NAMALWA (cell line): ENCODE measurements at regions not wholly inside any gene's neighbourhood (a gene's known extent, or its start where the extent isn't known, plus 50 kb on each side); places are given as distances from the start of the nearest gene placed in this dataset.
"Not testable (repeated sequence)": the region's sequence is repeated elsewhere in the genome, so short reads cannot be mapped to it uniquely, and the experiment has no call there.

Experiments
- DNase-seq: peaks from one replicate; pipeline ENCODE4 v3.0.0-alpha.2; 2015; ENCODE audit warnings: low spot score

DNA sequence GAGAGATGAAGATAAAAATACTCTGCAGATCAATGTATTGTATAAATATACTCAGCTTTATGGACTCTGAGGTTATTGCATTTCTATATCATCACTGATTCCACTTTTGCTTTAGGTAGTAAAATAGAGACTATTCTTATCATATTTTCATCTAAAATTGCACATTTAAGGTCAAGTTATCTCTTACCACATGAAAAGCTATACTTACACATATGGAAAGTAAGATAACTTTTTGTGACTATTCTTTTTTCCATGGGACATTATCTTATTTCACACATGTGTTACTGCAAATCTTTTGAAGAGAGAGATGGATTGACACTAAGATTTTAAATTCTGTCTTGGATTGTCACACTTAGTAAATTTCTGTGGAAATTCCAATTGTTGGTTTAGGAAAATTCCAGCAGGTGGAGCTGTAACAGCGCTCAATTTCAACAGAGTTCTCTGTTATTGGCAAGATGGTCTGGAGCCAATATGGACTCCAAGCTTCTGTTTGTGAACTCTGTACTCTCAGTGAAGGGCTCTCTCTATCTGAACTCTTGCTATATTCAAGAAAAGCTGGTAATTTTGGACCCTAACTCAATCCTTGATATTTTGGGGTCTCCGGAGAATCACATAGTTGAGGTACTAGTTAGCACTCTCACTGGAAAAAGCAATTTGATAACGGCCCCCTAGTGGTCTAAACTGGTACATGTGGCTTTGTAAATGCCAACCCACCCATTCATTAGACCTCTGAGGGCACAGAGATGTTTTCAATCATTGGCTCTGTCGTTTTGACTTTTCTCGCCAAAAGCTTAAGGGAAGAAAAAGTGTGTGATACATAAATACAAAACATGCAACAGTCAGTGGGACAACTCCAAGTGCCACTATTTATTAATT, 429.7 kb downstream of the ETS1 start:
- DNase-seq: peak; percentile 89

DNA sequence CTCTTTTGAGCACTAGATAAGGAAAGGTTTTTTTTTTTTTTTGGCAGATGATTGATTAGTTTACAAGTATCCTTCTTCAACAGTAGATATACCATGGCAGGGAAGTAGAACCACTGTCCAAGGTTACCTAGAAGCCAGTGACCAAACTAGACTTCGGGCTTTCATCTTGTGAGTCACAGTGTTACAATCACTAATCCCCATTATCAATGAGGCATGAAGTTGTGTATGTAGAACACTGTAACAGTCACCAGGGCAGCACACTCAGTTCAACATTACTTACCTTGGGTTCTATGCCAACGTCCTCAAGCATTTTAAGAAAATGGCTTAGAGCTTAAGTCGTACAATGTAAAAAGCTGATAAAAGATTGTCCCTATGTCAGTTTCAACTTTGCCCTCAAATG, 430.9 kb downstream of the ETS1 start:
- DNase-seq: no peak

DNA sequence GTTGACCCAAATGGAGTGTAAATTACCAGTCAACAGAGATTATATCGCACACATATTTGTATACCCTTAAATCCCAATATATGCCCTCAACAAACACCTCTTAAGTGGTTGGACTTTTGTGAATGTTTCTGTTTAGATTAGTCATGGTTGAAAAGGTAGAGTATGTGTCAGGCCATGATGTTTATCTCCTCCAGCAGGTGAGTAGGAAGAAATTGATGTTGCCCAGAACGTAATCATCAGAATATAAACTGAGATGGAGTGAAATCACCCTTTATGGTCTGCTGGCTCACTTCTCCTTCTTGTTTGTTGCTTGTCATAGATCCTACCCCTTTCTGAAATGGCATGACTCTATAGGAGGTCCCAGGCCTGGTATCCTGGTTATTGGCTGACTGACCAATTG, 431.8 kb downstream of the ETS1 start:
- no peak for DNase-seq

DNA sequence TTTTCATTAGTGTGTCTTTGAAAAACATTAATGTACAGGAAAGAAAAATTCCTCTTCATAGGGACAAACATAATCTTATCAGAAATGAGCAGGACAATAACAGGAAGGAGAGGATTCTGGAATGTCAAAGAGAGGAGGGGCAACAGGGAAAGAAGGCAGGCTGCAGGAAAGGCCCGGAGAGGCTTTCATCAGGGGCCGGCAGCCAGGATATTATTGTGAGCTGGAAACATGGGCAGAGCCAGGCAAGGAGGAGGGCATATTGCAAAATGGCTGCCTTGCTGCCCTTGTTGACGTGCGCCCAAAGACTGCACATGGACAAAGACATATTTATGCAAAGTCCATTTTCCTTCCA, 433.7 kb downstream of the ETS1 start:
- no peak for DNase-seq

DNA sequence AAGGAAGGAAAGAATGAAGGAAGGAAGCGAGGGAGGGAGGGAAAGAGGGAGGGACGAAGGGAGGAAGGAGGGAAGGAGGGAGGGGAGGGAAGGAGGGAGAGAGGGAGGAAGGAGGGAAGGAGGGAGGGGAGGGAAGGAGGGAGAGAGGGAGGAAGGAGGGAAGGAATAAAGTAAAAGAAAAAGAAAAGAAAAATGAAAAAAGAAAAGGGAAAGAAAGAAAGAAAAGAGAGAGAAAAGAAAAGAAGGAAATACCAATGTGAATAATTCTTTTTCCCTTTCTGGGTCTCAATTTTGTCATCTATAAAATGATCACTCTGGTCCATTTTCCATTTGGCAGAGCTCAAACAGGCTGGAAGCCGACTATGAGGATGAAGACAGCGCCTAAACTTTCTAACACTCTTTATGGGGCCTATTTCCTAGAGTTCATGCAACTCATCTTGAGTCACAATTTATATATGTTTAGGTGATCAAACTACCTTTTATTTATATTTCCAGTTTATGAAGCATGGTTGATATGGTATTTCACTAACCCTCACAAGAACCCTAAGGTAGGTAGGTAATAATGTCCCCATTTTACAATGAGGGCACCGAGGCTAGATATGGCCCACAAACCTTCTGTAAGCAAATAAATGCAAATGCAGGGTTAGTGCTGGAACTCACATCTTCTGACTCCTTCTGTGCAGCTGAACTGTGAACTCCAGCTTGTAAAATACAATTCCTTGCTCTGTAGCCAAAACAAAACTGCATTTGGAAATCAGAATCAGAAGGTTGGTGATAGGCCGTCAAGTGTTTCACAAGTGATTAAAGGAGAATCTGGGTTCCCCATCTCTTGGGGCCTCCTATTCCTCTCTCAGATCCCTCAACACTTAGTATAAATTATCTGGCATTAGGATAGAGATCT, 434.3 kb downstream of the ETS1 start:
- no peak for DNase-seq

DNA sequence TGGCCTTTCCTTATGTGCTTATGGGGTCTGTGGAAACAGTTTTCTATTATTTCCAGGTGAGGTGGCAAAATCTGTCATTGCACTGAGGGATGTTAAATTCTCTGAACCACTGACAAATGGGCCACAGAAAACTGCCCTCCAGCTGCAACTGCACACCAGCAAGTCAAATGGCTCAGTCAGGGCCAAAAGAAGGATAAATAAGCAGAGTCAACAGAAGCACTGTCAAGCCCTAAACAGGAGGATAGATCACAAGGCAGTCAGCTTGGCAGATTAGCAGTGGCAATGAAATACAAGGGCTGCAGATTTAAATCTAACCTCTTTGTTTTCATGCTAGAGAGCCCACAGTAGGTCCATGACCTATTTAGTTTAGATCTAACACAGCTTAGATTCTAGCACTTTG, 435.6 kb downstream of the ETS1 start:
- no peak for DNase-seq

DNA sequence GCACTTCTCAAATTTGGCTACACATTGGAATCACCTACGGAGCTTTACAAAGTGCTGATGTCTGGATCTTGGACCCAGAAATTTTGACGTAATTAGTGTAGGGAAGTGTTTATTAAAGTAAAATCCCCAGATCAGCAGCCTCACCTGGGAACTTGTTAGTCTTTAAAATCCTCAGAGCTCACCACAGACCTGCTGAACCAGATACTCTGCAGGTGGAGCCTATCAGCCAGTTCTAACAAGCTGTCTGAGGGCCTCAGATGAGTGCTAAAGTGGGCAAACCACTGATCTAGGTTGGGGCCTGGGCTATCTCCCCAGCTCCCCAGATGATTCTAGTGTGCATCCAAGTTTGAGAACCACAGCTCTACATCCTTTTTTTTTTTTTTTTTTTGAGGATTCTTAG, 436.0 kb downstream of the ETS1 start:
- no peak for DNase-seq

DNA sequence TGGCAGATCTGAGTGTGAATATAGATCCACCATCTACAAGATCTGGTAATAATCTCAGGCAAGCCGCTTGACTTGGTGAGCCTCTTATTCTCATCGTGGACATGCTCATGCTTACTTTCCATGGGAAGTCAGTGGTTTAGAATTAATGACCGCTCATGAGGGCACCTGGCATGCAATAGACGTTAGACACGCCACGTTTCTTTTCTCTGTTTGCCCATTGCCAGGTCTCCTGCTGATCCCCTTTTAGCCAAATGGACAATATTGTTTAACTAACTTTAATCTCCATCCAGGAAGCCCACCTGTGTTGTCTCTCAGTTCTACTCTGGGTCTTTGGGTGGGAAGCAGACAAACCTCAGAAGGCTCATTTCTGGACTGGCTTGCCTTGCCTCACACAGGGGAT, 439.1 kb downstream of the ETS1 start:
- DNase-seq: no peak

DNA sequence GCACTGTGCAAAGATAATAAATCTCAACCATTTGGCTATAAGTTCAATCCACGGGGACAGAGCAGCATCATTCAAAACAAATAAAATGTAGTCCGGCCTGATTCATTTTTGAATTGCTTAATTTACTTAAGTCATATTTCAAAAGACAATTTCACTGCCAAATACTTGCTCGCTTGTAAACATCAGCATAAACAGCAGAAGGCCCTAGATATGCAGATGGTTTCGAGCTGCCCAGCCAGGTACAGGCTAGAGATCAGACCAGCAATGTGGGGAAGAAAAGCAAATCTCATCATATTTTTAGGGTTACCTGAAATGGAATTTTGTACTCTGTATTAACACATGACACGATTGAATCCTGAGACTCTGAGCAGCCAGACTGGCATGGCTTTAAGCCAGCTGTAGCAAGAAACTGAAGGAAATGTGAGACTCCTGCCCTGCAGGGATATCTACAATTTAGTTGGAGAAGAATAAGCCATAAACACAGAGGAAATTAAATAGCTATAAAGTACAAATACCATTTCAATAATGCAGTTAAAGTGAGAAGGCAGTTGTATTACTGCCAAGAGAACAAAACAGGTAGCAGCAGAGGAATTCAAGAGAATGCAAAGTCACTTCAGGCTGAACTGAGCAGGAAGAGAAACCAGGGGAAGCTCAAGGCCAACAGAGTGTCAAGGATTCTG, 440.3 kb downstream of the ETS1 start:
- no peak for DNase-seq

DNA sequence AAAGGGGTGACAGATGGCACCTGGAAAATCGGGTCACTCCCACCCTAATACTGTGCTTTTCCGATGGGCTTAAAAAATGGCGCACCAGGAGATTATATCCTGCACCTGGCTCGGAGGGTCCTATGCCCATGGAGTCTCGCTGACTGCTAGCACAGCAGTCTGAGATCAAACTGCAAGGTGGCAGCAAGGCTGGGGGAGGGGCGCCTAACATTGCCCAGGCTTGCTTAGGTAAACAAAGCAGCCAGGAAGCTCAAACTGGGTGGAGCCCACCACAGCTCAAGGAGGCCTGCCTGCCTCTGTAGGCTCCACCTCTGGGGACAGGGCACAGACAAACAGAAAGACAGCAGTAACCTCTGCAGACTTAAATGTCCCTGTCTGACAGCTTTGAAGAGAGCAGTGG, 447.1 kb downstream of the ETS1 start:
- not testable (repeated sequence) for DNase-seq

DNA sequence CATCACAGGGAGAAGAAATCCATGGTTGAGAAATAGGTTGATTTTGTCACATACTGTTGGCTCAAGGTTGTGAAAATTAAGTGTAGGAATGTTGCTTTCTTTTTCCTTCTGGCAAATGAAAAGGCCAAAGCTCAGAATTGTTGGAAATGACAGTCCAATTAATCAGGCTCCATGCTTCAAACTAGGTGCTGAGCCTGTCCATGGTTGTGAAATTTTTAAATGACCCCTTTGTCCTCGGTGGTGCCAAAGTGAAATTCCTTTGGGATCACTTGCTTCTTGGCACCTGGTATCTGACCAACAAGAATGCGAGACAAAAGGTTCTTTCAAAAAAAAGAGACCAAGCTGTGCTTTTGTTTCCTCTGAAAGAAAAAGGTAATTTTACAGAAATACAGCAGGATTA, 451.9 kb downstream of the ETS1 start:
- DNase-seq: no peak

DNA sequence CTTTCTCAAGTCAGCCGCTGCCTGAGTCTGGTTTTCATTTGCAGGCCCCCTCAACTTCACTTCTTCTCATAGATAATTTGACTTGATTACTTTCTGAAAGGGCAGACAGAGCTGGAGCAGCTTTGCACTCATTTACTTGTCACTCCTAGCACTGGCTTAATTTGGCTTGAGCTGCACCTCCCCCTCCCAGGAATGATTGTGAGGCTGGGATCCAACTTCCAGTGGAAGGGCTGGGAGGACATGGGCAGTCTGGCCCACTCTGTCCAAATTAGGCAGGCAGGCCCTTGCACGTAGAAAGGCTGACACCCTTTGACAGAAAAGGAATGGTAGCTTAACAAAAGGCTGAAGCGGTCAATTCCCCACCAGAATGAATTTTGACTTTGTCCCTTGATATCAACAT, 453.9 kb downstream of the ETS1 start:
- DNase-seq: no peak

DNA sequence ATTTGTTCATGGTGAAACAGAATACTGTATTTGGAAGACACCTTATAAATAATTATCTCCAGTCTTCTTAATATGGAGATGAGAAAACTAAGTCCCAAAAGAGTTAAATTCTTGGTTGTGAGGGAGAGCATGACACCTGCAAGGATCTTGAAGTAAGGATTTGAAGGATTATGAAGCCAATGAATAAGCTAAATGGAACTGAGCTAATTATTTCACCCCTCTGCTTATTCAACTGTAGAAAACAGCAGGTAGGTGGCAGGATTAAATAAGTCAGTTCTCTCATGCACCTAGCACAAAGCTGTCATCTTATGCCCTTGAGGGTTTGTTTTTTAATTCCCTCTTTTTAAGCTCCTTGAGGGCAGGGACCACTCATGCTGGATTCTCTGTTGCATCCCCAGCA, 457.3 kb downstream of the ETS1 start:
- no peak for DNase-seq

DNA sequence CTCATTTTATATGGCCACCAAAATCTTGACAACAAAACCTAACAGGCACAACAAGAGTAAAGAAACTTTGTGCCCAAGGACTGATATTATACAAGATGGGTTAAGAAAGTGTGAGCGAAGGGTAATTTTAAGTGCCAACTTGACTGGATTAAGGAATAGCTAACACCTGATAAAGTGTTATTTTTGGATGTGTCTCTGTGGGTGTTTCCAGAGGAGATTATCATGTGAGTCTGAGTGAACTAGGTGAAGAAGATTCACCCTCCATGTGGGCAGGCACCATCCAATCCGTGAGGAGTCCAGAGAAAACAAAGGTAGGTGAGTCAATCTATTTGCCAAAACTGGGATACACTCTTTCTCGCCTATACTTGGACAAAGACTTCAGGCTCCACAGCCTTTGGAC, 461.6 kb downstream of the ETS1 start:
- DNase-seq: no peak

DNA sequence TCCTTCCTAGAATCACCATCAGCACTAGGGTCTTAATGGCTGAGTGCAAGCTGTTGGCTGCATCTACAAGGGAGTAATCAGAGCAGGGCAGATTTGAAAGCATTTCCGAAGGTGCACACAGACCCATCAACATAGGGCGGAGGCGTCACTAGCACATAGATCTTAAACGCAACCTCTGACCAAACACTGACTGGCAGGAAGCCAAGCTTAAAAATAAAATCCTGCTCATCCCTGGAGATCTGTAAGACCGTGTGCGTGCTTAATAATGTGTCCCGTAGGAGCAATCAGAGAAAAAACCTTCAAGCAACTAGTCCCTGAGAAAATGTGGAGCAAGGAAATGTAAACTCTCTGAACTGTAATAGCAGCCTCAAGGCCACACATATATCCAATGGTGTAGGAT, 470.5 kb downstream of the ETS1 start:
- DNase-seq: no peak

DNA sequence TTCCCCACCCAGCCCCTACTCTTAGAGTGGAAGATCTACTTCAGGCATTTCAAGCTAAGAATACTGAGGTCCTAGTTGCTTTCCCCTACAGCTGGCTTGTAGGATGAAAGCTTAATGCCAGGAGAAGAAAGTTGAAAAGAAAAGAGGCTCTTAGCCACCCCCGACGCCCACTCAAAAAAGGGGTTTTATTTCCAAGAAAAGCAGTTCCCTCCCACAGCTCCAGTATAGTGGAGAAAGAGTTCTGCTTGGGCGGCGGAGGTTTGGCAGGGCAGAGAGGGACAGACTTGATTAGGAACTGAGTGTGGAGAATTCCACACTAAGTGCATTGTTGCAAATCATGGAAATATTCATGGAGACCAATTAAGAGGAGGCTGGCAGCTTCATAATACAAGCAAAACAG, 470.9 kb downstream of the ETS1 start:
- DNase-seq: no peak

DNA sequence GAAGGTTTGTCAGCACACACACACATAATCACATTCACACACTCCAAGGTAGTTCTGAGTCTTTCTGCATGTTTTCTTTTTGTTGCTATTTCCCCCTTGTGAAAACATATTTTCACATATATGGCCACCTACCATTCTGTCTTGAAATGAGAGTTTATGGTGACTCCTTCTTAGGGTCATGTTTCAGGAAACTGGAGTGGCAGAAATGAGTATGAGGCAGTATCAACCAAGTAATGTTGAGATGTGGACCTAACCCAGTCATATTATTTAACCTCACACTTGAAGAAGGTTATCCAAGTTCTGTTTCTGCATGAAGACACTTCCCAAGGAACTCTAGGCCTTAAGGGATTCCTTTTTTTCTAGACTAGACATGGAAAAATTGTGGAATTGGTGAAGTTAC, 481.4 kb downstream of the ETS1 start:
- DNase-seq: no peak

DNA sequence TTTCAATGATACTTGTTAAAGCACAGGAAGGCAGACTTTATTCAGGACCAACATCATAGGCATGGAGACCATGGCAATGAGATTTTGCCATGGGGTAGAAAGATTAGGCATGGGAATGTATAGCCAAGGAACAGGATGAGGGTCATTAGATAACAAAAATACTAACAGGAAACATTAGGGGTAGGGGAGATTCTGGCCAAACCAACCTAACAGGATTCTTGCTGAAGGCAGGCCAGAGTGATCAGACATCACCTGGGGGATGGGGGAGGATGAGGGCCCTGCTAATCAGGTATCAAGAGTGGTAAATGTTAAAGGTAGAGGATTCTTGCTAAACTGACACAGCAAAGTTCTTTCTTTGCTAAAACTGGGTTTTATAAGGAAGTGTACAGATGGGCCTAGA, 481.8 kb downstream of the ETS1 start:
- DNase-seq: no peak

DNA sequence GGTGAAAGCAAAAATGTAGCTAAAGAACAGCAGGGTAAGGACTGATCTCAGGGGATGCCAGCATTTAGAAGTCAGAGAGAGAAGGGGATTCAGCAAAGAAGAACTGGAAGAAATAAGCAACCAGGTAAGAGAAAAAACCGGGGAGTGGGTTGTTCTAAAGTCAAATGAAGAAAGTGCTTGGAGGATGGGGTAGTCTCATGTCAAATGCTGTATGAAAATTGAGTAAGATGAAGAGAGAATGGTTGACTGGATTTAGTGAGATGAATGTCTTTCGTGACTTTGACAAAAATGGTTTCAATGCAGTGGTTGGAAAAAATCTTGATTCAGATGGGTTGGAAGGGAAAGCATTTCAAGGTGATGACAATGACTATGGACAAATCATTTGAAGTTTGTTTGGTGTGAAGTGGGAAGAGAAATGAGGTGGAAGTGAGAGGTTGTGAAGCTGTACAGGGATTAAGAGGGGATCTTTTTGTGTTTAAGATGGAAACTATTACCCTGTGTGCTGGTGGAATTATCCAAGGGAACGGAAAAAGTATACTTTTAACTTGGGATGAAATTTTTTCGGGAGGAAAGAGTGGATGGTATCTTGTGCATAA, 484.0 kb downstream of the ETS1 start:
- DNase-seq: no peak

DNA sequence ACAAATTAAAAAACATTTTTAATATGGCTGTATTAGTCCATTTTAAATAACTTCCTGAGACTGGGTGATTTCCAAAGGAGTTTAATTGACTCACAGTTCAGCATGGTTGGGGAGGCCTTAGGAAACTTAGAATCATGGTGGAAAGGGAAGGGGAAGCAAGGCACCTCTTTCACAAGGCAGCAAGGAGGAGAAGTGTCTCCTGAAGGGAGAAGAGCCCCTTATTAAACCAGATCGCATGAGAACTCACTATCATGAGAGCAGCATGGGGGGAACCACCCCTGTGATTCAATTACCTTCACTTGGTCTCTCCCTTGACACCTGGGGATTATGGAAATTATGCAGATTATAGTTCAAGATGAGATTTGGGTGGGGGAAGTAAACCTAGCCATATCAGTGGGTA, 488.6 kb downstream of the ETS1 start:
- no peak for DNase-seq

DNA sequence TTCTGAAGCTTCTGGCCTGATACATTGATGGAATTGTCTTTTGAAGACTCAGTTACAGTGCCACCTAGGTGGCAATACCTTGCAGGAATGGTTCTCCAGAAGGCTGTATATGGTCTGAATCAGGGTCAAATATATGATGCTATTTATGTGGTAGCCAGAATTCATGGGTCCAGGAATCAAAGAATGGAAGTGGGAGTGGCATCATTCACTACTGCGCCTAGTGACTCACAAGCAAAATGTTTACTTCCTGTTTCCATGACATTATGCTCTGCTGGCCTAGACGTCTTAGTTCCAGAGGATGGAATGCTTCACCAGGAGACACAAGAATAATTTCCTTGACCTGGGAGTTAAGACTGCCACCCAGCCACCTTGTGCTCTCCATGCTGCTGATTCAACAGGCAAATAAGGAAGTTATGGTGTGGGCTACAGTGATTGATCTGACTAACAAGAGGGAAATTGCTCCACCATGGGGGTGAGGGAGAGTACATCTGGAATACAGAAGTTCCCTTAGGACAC, 491.8 kb downstream of the ETS1 start:
- DNase-seq: peak; percentile 10

DNA sequence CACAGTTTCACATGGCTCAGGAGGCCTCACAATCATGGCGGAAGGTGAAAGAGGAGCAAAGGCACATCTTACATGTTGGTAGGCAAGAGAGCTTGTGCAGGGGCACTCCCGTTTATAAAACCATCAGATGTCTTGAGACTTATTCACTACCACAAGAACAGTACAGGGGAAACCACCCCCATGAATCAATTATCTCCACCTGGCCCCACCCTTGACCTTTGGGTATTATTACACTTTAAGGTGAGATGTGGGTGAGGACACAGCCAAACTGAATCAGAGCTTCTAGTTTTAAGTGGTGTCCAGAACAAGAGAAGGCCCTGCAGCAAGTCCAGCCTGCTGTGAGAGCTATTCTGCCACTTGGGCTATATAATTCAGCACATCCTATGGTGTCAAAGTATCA, 493.7 kb downstream of the ETS1 start:
- no peak for DNase-seq
